Caki2 (cell line): ENCODE measurements at regions not wholly inside any gene's neighbourhood (a gene's known extent, or its start where the extent isn't known, plus 50 kb on each side); places are given as distances from the start of the nearest gene placed in this dataset.
"Not testable (repeated sequence)": the region's sequence is repeated elsewhere in the genome, so short reads cannot be mapped to it uniquely, and the experiment has no call there.

ENCODE experiments used
- DNase-seq: peaks from one replicate; pipeline ENCODE4 v3.0.0-alpha.2; 2015; ENCODE audit warnings: low read depth
- in situ Hi-C: cut with HindIII; loops from 2 replicates; pipeline ENCODE4 v1.10.0; 2016; ENCODE audit warnings: low sequenced_read_pairs, low pct_unique_long_range_greater_than_20kb, mixed read lengths

DNA sequence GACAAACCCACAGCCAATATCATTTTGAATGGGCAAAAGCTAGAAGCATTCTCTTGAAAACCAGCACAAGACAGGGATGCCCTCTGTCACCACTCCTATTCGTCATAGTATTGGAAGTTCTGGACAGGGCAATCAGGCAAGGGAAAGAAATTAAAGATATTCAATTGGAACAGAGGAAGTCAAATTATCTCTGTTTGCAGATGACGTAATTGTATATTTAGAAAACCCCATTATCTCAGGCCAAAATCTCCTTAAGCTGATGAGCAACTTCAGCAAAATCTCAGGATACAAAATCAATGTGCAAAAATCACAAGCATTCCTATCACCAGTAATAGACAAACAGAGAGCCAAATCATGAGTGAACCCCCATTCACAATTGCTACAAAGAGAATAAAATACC, 99.1 kb upstream of the SMLR1 start:
- DNase-seq, in situ Hi-C loops: not testable (repeated sequence)

DNA sequence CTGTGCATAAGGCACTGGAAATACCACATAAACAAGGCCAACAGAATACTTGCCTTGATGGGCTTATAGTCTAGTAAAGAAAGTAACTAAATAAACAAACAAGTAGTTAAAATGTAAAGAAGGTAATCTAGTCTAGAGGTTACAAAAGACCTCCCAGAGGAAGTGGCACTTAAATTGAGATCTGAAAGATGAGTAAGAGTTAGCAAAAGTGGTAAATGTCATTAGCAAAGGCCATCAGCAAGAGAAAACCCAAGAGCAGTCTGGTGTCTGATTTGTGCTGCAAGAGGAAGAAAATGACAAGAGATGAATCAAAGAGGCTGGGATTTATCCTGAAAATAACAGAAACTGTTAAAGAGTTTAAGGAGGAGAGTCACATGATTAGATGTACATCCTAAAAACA, 96.6 kb upstream of the SMLR1 start:
- in situ Hi-C loops = no loop called here

DNA sequence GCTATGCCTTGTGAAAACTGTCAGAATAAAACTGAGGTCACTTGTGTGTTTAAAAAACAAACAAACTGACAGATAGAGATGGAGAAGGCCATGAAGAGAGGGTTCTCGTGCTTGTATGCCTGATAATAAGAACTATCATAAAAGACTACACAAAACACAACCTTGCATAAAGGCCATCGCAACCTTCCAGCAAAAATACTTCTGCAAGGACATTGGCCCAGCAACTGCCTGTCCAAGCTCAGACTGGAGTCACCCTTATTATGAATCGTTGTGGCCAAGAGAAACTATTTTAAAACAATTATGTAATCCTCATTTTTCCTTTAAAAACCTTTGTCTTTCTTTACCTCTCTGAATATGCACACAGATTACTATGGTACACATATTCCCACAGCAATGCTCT, 93.0 kb upstream of the SMLR1 start:
- no peak for DNase-seq

More for the DNA sequence above, 96.6 kb upstream of the SMLR1 start:
- no peak for DNase-seq

DNA sequence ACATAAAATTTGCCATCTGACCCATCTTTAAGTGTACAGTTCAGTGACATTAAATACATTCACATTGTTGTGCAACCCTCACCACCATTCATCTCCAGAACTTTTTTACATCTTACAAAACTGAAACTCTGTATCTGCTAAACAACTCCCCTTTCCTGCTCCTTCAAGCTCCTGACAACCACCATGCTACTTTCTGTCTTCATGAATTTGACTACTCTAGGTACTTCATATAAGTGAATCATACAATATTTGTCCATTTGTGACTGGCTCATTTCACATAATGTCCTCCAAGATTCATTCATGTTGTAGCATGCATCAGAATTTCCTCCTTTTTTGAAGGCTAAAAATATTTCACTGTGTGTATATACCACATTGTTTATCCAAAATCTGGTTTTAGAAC, 86.9 kb upstream of the SMLR1 start:
- no peak for DNase-seq
- in situ Hi-C loops = no loop called here

More for the DNA sequence above, 93.0 kb upstream of the SMLR1 start:
- in situ Hi-C loops = no loop called here

DNA sequence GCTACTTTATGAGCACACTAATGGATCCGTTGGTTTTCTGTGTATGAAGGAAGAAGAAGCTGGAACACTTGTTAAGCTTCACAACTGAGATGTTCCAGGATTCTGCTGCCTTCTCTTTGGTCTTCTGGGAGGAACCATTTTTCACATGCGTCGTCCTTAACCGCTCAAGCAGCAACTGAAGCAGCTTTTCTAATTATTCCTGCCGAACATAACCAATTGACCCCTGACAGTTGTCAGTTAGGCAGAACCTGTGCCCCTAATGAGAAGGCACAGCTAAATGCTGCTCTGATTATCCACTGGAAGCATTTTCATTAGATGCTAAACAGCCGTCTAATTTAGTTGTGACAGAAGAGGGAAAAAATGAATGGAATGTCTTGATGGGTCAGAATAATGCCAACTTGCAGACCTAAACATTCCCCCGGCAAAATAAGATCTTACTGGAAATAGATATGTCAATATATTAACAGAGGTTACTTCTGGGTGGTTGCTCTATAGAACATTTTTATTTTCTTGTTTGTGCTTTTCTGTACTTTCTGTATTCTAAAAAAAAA, 85.0 kb upstream of the SMLR1 start:
- peak; percentile 8 for DNase-seq
- in situ Hi-C loops = no loop called here

DNA sequence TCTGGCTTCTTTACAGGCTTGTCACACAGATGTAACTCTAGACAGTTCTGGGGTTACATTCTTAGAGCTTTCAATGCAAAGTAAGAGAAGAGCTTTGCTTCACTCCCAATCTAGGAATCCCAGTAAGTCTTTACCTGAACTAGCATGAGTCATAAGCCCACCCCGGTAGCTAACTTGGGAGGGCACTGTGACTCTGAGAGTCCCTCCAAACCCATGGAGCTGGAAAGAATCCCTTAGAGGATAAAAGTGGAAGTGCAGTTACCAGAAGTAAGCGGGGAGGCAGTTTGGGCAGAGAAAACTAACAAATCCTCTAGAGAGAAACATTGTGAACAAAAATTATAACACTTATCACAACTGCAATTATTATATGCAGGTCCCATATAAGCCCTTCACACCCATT, 84.0 kb upstream of the SMLR1 start:
- in situ Hi-C loops = no loop called here
- DNase-seq = no peak

DNA sequence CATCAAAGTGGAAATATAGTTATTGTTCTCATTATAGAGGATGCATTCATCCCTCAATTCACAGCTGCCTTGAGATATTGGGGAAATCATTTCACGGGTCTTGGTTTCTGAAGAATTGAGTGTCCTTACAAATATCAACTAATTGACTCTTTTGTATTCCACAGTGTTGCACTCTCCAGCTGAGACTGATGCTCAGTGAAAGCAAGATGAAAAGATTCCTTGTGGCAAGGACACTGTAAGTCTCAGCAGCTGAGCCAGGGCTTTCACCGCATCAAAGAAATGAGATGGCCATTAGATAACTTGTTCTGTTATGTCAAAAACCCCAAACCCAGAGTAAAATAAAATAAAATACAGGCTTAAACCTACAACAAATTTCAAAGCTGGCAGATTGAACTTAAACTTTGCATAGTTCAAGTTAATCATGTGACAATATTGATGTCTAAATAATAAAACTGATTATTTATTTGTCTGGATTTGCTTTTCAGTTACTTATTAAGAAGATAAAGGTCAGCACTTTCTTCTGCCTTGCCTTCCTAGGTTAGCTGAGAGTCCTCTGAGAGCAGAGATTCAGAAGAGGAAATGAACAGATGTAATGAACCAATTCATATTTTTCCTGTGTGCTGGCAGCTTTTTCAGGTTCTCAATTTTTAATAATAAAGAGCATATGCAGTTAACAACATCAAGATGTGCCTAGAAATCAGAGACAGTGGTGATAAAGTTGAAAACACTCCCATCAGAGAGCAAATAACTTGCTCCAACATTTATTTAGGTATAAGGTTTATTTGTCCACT, 82.4 kb upstream of the SMLR1 start:
- DNase-seq = no peak
- in situ Hi-C loops = no loop called here

DNA sequence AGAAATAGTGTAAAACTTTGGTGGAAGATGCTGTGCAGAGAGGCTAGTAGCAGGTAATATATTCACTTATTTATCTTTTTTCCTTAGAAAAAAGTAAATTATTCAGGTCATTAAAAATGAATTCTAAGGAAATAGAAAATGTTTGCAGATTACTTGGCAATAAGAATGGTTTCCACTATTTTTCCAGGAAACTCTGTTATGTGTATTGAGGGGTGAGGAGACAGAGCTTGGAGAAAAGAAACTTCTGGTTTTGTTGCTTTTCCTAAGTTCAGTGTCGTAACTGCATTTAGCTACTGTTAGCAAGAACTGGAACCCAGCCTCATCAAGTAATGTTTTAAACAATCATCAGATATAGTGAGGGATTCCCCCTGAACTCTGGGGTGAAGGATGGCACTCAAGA, 79.2 kb upstream of the SMLR1 start:
- in situ Hi-C loops = no loop called here
- no peak for DNase-seq

DNA sequence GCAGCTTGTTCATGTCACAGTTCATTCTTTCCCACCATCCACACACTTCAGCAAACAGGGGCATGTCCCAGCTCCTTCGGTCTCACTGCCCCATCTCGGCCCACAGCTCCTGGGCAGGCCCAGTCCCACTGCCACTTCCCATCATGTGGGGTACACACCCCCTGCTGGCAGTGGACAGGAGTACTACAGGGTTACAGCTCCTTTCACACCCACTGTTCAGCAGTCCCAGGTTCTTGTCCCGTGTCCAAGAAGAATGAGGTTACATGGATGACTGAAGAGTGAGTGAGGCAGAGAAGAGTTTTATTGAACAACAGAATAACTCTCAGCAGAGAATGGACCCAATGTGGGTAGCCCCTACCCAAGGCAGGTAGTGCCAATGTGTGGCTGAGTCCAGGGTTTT, 77.8 kb upstream of the SMLR1 start:
- in situ Hi-C loops = no loop called here
- peak; percentile 6 for DNase-seq

DNA sequence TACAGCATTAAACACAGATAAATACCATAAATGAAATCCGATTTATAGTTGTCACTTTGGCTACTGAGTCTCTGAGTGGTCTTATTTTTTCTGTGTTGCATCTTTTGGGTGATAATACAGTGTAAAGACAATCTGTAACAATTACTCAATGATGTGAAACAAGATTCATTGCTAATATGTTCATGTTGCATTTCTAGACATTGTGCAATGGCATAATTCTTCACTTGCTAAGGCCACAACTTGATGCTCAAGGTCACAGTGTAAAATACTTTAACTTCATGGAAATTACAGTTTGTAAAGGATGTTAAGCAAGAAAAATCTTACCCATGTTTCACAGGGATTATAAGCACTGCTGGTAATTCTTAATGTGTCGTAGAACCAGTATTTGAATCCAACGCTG, 74.9 kb upstream of the SMLR1 start:
- in situ Hi-C loops = no loop called here
- DNase-seq = no peak

DNA sequence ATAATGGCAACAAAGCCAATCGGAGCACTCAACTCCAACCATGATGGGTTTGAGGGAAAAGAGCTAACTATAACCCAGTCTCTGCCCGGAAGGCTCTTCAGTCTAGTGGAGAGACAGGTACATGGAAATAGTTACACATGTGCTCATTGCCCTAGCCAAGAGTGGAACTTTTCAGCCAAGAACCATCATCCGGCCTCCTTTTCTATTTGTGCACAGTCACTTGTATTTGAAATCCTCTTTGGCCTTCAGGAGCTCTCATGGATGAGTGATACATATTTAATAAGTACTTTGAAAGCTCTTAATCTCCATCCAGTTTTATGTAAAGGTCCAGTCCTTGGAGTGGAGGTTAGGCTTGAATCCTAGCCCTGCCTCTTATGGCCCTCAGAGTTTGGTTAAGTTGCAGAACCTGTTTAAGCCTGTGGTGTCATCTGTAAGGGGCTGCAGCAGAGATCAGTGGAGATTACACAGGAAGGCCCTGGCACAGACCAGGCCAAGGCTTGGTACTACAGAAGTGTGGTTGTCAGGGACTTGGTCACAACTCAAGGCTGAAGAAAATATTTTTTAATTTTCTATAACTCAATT, 72.3 kb upstream of the SMLR1 start:
- in situ Hi-C loops = no loop called here
- DNase-seq = no peak

DNA sequence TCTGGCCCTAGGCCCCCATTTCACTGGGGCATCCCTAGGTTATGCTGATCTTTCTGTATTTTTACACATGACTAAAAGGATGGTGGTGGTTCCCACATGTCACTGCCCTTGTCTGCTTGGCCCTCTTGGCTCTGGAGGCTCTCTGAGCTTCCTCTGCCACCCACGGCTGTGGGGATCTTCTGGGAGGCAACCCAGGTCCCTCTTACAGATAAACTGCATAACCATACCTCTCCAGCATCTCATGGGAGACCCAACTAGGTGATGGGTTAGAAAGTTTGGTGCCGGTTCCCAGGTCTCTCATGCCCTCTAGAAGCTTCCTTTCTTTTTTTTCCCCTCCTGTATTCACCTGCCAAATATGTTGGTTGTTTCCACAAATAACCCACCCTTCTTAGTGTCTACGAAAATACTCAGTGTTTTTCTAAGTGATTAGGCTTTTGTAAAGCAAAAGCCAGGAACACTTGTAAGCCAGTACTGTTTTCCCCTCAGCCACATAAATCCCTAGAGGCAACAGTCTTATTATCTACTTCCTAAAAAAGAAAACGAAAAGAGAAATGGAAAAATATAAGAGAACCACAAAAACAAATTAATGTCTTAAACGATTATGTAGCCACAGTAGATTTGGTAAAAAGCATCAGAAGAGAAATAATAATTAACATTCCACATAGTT, 71.7 kb upstream of the SMLR1 start:
- no peak for DNase-seq
- in situ Hi-C loops = no loop called here

DNA sequence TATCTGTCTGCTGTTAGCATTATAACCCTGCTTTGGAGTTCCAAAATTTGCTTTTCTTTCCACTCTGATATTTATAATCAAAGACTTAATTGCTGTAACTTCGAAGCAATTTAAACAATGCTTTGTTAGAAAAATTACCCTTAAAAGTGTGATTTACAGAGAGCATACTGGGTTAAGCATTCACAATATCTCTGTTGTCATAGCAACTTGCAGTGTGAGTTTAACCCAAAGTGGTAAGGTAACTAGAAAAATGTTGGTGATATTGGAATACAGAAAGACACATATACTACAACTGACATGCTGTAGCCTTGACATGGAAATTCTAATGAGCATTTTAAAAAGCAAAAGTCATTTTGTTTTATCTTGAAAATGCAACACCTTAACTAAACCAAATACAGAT, 70.4 kb upstream of the SMLR1 start:
- no peak for DNase-seq

DNA sequence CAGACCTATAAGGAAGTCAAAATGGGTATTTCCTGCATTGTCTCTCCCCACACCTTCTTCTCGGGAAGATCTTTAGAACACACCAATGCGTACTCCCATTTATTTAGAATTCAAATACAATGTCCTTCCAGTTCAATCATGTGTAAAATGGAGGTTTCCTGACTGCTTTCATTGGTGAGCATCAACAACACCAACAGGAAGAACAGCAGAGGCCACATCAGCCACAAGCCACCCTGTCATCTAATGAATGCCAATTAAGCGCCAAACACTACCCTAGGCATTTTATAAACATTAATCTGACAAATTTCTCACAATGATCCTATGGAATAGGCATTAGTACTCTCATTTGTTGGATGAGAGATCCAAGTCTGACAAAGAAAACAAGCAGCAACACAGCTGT, 68.4 kb upstream of the SMLR1 start:
- DNase-seq = no peak
- in situ Hi-C loops = no loop called here

More for the DNA sequence above, 70.4 kb upstream of the SMLR1 start:
- in situ Hi-C loops = no loop called here

DNA sequence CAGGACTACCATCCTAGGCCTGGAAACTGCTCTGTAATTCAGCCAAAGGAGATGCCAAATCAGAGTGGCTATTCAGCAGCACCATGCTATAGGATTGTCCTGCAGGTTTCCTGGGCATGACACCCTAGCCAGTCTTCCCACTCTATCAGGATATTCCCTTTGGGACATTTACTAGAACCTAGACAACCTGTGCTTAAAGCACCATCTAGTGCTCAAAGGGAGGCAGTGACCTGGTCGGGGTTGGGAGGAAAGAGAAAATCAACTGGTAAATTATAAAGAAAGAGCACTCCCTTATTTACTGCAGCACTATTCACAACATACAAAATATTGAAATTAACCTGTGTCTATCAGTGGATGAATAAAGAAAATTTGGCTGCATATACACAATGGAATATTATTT, 67.2 kb upstream of the SMLR1 start:
- in situ Hi-C loops = no loop called here
- peak; percentile 10 for DNase-seq

DNA sequence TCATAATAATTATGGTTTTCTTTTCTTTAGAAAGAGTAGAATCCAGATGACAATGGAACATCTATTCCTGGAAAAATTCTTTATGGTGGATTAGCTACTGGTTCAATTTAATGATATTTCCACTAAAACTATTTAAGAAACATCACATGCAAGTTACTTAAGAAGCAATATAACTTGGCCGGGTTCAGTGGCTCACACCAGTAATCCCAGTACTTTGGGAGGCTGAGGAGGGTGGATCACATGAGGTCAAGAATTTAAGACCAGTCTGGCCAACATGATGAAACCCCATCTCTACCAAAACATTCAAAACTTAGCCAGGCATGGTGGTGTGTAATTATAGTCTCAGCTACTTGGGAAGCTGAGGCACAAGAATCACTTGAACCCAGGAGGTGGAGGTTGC, 65.9 kb upstream of the SMLR1 start:
- no peak for DNase-seq
- in situ Hi-C loops = no loop called here

DNA sequence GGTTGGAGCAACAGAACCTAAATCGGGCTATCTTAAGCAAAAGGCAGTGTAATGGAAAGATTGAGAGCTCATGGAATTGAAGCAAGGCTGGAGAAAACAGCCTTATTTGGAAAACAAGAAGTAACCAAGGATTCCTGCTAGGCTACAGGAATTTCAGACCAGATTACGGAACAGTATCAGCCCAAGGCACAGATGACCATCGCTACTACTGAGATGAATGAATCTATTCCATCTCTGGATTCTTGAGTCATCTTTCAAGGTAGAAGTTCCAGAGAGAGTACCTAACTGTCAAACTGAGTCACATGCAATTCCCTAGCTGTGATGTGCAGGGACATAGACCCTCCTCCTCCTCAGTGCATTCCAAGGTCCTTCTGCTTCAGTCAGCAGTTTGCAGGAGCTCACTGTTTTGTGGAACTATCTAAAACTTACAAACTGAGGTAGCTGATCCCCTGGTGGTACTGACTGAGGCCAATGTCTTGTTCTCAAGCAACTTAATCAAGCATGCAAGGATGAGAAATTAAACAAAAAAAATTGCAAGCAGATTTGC, 62.0 kb upstream of the SMLR1 start:
- in situ Hi-C loops = no loop called here
- no peak for DNase-seq

DNA sequence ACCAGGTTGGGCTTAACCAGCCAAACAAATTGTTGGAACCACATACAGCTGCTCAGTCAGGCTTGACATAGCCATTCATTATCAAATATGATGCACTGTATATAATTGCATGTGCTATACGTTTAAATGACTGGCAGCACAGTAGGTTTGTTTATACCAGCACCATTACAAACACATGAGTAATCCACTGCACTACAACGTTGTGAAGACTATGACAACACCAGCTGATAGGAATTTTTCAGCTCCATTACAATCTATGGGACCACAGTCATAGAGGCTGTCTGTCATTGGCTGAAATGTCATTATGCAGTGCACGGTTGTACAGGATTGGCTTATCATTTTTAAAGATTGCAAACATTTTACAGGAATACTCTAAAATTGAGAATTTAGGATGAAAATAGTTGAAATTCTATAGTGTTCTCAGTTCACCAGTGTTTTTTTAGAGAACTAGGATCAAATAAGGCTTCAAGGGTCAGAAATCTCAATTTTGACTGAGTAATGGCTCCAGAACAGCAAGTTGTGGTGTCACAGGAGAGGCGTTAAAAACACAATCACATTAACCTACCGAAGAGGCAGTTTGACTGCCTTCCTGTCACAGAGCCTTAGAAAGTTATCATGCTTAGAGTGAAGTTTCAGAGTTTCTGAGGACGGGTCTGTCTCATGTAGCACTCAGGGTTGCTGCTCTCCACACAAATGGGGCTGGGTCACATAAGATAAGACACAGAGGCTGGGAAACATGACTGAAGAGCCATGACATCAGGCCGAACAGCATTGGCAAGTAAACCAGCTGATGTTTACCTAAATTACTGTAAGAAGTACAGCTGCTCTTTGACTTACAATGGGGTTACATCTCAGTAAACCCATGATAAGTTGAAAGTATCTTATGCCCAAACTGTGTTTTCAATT, 60.7 kb upstream of the SMLR1 start:
- in situ Hi-C loops = no loop called here
- no peak for DNase-seq
